Astrocyte (in vitro differentiated cells and primary cell): ENCODE measurements at regions not wholly inside any gene's neighbourhood (a gene's known extent, or its start where the extent isn't known, plus 50 kb on each side); places are given as distances from the start of the nearest gene placed in this dataset.

Experiments used
- EZH2 ChIP-seq: IDR thresholded peaks from 2 replicates; pipeline ENCODE4 v1.6.1; 2012; ENCODE audit warnings: mild to moderate bottlenecking, low read length, inconsistent platforms; ENCODE audit not compliant: insufficient read depth
- TF ChIP-seq, protein P1 (sequence below): IDR thresholded peaks from 2 replicates; pipeline ENCODE4 v1.5.1; 2011; ENCODE audit warnings: low read depth, mild to moderate bottlenecking, inconsistent platforms, low read length, moderate library complexity; ENCODE audit not compliant: insufficient read depth

GRCh38 chr16:59045501-59045900, 311.4 kb upstream of the GOT2 start:
- TF ChIP-seq, protein P1, sequence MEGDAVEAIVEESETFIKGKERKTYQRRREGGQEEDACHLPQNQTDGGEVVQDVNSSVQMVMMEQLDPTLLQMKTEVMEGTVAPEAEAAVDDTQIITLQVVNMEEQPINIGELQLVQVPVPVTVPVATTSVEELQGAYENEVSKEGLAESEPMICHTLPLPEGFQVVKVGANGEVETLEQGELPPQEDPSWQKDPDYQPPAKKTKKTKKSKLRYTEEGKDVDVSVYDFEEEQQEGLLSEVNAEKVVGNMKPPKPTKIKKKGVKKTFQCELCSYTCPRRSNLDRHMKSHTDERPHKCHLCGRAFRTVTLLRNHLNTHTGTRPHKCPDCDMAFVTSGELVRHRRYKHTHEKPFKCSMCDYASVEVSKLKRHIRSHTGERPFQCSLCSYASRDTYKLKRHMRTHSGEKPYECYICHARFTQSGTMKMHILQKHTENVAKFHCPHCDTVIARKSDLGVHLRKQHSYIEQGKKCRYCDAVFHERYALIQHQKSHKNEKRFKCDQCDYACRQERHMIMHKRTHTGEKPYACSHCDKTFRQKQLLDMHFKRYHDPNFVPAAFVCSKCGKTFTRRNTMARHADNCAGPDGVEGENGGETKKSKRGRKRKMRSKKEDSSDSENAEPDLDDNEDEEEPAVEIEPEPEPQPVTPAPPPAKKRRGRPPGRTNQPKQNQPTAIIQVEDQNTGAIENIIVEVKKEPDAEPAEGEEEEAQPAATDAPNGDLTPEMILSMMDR = no peak
- TF ChIP-seq EZH2 = no peak
